SK-N-SH (cell line): ENCODE measurements at regions not wholly inside any gene's neighbourhood (a gene's known extent, or its start where the extent isn't known, plus 50 kb on each side); places are given as distances from the start of the nearest gene placed in this dataset.

Source experiments
- CTCF ChIA-PET: fragments of 300-600, 350-600 bp; formaldehyde crosslinking; extraction: SDS; loops from one replicate; lab custom pipeline; 2021; lab: Yijun Ruan, JAX
- POLR2A ChIA-PET: fragments of 350-600 bp; sonication (Branson Sonifier 250); formaldehyde crosslinking; extraction: SDS; loops from one replicate; lab custom pipeline; 2020; ENCODE audit warnings: antibody characterized with exemption, inconsistent platforms; lab: Yijun Ruan, JAX
- DNase-seq: peaks from one replicate; pipeline ENCODE4 v3.0.0; 2012
- H2AFZ ChIP-seq: fragments of 200-600 bp; sonication (generic); 2 replicates; pipeline ENCODE4 v1.8.1; 2016; ENCODE audit warnings: antibody characterized with exemption, mild to moderate bottlenecking, low read depth
- H3F3A ChIP-seq: fragments of 200-600 bp; sonication (generic); replicated peaks from 2 replicates; pipeline ENCODE3; 2016; ENCODE audit warnings: antibody characterized with exemption, mild to moderate bottlenecking; ENCODE audit not compliant: insufficient read depth
- H3K27ac ChIP-seq, 2 experiments: fragments of 200-500 bp in 1 of 2; fragments of 200-600 bp in 1 of 2; sonication (Bioruptor generic) in 1 of 2; sonication (generic), shearing (Covaris generic) in 1 of 2; 2 replicates each; pipeline versions ENCODE4 v1.5.1 to v1.6.1; 2014 to 2016; ENCODE audit warnings: low read depth in 2 of 2, inconsistent platforms in 1 of 2, low read length in 1 of 2, mild to moderate bottlenecking in 1 of 2, mixed read lengths in 1 of 2
- H3K27me3 ChIP-seq: fragments of 200-600 bp; sonication (generic), shearing (Covaris generic); 2 replicates; pipeline ENCODE4 v1.6.1; 2016; ENCODE audit warnings: mixed run types; ENCODE audit not compliant: insufficient read depth
- H3K36me3 ChIP-seq, 2 experiments: fragments of 200-500 bp in 1 of 2; fragments of 200-600 bp in 1 of 2; sonication (Bioruptor generic) in 1 of 2; sonication (generic) in 1 of 2; replicated peaks in 1 of 2; 2 replicates each; pipeline versions ENCODE3 to v1.5.1; 2014 to 2016; ENCODE audit warnings: low read length in 1 of 2, mild to moderate bottlenecking in 1 of 2; ENCODE audit not compliant: insufficient read depth in 2 of 2, control insufficient read depth in 1 of 2
- H3K4me1 ChIP-seq, 2 experiments: fragments of 200-500 bp in 1 of 2; fragments of 200-600 bp in 1 of 2; sonication (Bioruptor generic) in 1 of 2; sonication (generic), shearing (Covaris generic) in 1 of 2; 2 replicates each; pipeline versions ENCODE4 v1.5.1 to v1.6.1; 2014 to 2016; ENCODE audit warnings: low read depth in 1 of 2, low read length in 1 of 2, mixed run types in 1 of 2; ENCODE audit not compliant: insufficient read depth in 2 of 2, control insufficient read depth in 1 of 2
- H3K4me2 ChIP-seq: fragments of 200-600 bp; sonication (generic), shearing (Covaris generic); 2 replicates; pipeline ENCODE4 v1.6.1; 2017; ENCODE audit warnings: mixed run types
- H3K4me3 ChIP-seq, 2 experiments: fragments of 200-500 bp in 1 of 2; fragments of 200-600 bp in 1 of 2; sonication (Bioruptor generic) in 1 of 2; sonication (generic), shearing (Covaris generic) in 1 of 2; 2 replicates each; pipeline versions ENCODE4 v1.5.1 to v1.8.1; 2014 to 2016; ENCODE audit warnings: low read depth in 2 of 2, inconsistent platforms in 1 of 2, low read length in 1 of 2, mild to moderate bottlenecking in 1 of 2, mixed read lengths in 1 of 2, moderate library complexity in 1 of 2
- H3K79me2 ChIP-seq: fragments of 200-600 bp; sonication (generic); 2 replicates; pipeline ENCODE4 v1.8.1; 2017; ENCODE audit warnings: mild to moderate bottlenecking; ENCODE audit not compliant: insufficient read depth
- H3K9ac ChIP-seq: fragments of 200-600 bp; sonication (generic); 2 replicates; pipeline ENCODE4 v1.6.1; 2017; ENCODE audit warnings: mixed run types
- H3K9me2 ChIP-seq: fragments of 200-600 bp; sonication (generic); 2 replicates; pipeline ENCODE4 v1.6.1; 2017; ENCODE audit warnings: mixed run types
- H3K9me3 ChIP-seq: fragments of 200-600 bp; sonication (generic); 2 replicates; pipeline ENCODE4 v1.6.1; 2017; ENCODE audit warnings: mixed run types, mild to moderate bottlenecking, moderate library complexity
- H4K20me1 ChIP-seq: fragments of 200-600 bp; sonication (generic); 2 replicates; pipeline ENCODE4 v1.6.1; 2017; ENCODE audit warnings: mild to moderate bottlenecking, mixed run types; ENCODE audit not compliant: insufficient read depth
- FOSL2 ChIP-seq: IDR thresholded peaks from 2 replicates; pipeline ENCODE4 v1.4.0; 2012; ENCODE audit warnings: low read depth, mild to moderate bottlenecking, moderate library complexity, borderline replicate concordance
- FOXJ3 ChIP-seq: sonication (generic); formaldehyde crosslinking; IDR thresholded peaks from 2 replicates; pipeline ENCODE4 v1.5.1; 2020; ENCODE audit warnings: mild to moderate bottlenecking, missing genetic modification reagents
- GABPA ChIP-seq: IDR thresholded peaks from 2 replicates; pipeline ENCODE4 v1.4.0; 2012; ENCODE audit warnings: low read depth, mild to moderate bottlenecking
- GATA2 ChIP-seq: sonication (generic); formaldehyde crosslinking; IDR thresholded peaks from 2 replicates; pipeline ENCODE4 v1.5.0; 2020; ENCODE audit warnings: mild to moderate bottlenecking, missing genetic modification reagents
- JUND ChIP-seq: IDR thresholded peaks from 2 replicates; pipeline ENCODE4 v1.4.0; 2012
- MXI1 ChIP-seq: IDR thresholded peaks from 2 replicates; pipeline ENCODE4 v1.6.1; 2012; ENCODE audit warnings: mild to moderate bottlenecking, low read depth, low read length, improper control_type of control experiment
- NRF1 ChIP-seq: IDR thresholded peaks from 2 replicates; pipeline ENCODE4 v1.6.1; 2012; ENCODE audit warnings: low read depth, mild to moderate bottlenecking, low read length
- POLR2AphosphoS5 ChIP-seq: IDR thresholded peaks from 2 replicates; pipeline ENCODE4 v1.6.1; 2012; ENCODE audit warnings: low read depth, low read length
- RCOR1 ChIP-seq: fragments of 150-350 bp; IDR thresholded peaks from 2 replicates; pipeline ENCODE4 v1.6.1; 2017; ENCODE audit warnings: antibody characterized with exemption, low read length
- SMC3 ChIP-seq: IDR thresholded peaks from 2 replicates; pipeline ENCODE4 v1.6.1; 2012; ENCODE audit warnings: low read depth, low read length, improper control_type of control experiment
- TCF12 ChIP-seq: IDR thresholded peaks from 2 replicates; pipeline ENCODE4 v1.4.0; 2012
- TEAD4 ChIP-seq: IDR thresholded peaks from 2 replicates; pipeline ENCODE4 v1.4.0; 2012; ENCODE audit warnings: mild to moderate bottlenecking, borderline replicate concordance; ENCODE audit not compliant: insufficient read depth
- YY1 ChIP-seq: IDR thresholded peaks from 2 replicates; pipeline ENCODE4 v1.4.0; 2012; ENCODE audit warnings: low read depth, mild to moderate bottlenecking
- WGBS: methylation state at CpG from one replicate; pipeline ENCODE4 v1.1.6; 2017; ENCODE audit warnings: low lambda C conversion rate; 5-methylcytosine and 5-hydroxymethylcytosine counted together
- TF ChIP-seq, protein P1 (sequence below): fragments of 200-600 bp; sonication (generic); IDR thresholded peaks from 2 replicates; pipeline ENCODE4 v1.6.1; 2017; ENCODE audit warnings: antibody characterized with exemption, mild to moderate bottlenecking, moderate library complexity
- TF ChIP-seq, protein P2 (sequence below): IDR thresholded peaks from 2 replicates; pipeline ENCODE4 v1.4.0; 2012; ENCODE audit warnings: low read depth, borderline replicate concordance
- TF ChIP-seq, protein P3 (sequence below): IDR thresholded peaks from 2 replicates; pipeline ENCODE4 v1.4.0; 2012; ENCODE audit warnings: low read depth, borderline replicate concordance

DNA sequence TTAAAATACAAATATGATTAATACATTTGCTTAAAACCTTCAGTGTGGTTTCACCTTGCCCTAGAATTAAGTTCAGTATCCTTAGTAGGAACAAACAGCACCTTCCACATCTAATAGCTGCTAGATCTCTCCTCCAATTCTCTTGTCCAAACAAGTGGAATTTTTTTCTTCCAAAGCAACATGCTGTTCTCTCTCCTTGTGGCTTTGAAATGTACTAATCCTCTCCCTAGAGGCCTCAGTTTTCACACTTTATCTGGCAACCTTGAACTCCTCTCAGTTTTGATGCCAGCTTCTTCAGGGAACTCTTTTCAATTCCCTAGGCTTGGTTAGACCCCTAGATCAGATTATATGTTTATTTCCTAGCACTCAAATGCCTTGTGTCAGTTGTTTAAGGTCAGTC, 87.0 kb downstream of the GLUL start:
- Histone ChIP-seq H3K9me3 (no peaks in the 10 kb centered on the region), H3K4me1 (peaks cover 0 to 4% of the 10 kb centered on the region in 2 experiments; a peak in 1 of 4 replicates)
- TF ChIP-seq POLR2AphosphoS5 (no peak), GATA2 (CRISPR knock-in tag) (no peak), NRF1 (no peak), GABPA (no peak), MXI1 (no peak)
- TF ChIP-seq, protein P1, sequence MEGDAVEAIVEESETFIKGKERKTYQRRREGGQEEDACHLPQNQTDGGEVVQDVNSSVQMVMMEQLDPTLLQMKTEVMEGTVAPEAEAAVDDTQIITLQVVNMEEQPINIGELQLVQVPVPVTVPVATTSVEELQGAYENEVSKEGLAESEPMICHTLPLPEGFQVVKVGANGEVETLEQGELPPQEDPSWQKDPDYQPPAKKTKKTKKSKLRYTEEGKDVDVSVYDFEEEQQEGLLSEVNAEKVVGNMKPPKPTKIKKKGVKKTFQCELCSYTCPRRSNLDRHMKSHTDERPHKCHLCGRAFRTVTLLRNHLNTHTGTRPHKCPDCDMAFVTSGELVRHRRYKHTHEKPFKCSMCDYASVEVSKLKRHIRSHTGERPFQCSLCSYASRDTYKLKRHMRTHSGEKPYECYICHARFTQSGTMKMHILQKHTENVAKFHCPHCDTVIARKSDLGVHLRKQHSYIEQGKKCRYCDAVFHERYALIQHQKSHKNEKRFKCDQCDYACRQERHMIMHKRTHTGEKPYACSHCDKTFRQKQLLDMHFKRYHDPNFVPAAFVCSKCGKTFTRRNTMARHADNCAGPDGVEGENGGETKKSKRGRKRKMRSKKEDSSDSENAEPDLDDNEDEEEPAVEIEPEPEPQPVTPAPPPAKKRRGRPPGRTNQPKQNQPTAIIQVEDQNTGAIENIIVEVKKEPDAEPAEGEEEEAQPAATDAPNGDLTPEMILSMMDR: no peak
- TF ChIP-seq, all 33 proteins: peak for 0
- no peaks in the 10 kb centered on the region for H3K9me2 ChIP-seq
- no peak overlapping the region for H3K4me3 ChIP-seq
- CTCF ChIA-PET: interaction anchor here (1.4 kb wide), 1 partner anchor 92 kb away, joined by 3 read pairs; no protein-coding TSS in a partner anchor
- DNase-seq: no peak
- no peaks in the 10 kb centered on the region for H3K27me3 ChIP-seq
- no peaks in the 10 kb centered on the region for H3F3A ChIP-seq
- no peaks in the 10 kb centered on the region for H4K20me1 ChIP-seq
- no peak overlapping the region for H3K27ac ChIP-seq
- no peaks in the 10 kb centered on the region for H3K79me2 ChIP-seq
- H2AFZ ChIP-seq: no peak overlapping the region
- no peaks in the 10 kb centered on the region for H3K36me3 ChIP-seq
- H3K9ac ChIP-seq: no peak overlapping the region
- H3K4me2 ChIP-seq: no peak overlapping the region
- POLR2A ChIA-PET: no interaction called here

DNA sequence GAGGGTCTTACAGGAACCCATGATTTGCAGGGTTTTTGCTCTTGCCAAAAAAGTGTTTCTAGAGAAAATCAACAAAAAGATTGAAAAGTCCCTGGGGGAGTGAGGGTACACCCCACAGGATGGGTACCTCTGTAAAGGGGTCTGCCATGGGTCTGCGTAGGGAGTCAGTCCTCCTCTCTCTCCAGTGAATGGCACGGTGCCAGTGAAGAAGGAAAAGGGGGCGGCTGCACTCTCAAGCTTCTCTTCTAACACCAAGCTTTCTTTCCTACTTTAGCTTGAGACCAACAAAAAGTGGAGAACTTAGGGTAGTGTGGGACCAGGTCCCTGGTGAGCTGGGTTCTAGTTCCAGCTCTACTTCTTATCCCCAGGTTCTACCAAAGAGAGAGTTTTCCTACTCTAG, 87.4 kb downstream of the GLUL start:
- ChIA-PET CTCF (no interaction called here), POLR2A (no interaction called here)
- H3F3A ChIP-seq: no peaks in the 10 kb centered on the region
- no peak overlapping the region for H3K27ac ChIP-seq
- H3K4me3 ChIP-seq: no peak overlapping the region
- TF ChIP-seq FOXJ3 (no peak), JUND (no peak), SMC3 (no peak), TEAD4 (no peak), MXI1 (no peak), YY1 (no peak), TCF12 (no peak), POLR2AphosphoS5 (no peak), FOSL2 (no peak), RCOR1 (no peak)
- TF ChIP-seq, protein P2, sequence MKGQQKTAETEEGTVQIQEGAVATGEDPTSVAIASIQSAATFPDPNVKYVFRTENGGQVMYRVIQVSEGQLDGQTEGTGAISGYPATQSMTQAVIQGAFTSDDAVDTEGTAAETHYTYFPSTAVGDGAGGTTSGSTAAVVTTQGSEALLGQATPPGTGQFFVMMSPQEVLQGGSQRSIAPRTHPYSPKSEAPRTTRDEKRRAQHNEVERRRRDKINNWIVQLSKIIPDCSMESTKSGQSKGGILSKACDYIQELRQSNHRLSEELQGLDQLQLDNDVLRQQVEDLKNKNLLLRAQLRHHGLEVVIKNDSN: no peak
- TF ChIP-seq, protein P3, sequence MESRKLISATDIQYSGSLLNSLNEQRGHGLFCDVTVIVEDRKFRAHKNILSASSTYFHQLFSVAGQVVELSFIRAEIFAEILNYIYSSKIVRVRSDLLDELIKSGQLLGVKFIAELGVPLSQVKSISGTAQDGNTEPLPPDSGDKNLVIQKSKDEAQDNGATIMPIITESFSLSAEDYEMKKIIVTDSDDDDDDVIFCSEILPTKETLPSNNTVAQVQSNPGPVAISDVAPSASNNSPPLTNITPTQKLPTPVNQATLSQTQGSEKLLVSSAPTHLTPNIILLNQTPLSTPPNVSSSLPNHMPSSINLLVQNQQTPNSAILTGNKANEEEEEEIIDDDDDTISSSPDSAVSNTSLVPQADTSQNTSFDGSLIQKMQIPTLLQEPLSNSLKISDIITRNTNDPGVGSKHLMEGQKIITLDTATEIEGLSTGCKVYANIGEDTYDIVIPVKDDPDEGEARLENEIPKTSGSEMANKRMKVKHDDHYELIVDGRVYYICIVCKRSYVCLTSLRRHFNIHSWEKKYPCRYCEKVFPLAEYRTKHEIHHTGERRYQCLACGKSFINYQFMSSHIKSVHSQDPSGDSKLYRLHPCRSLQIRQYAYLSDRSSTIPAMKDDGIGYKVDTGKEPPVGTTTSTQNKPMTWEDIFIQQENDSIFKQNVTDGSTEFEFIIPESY: no peak
- TF ChIP-seq, protein P1: no peak
- no peak overlapping the region for H3K4me2 ChIP-seq
- no peaks in the 10 kb centered on the region for H3K9me2 ChIP-seq
- no peak overlapping the region for H3K9ac ChIP-seq
- DNase-seq: no peak
- H2AFZ ChIP-seq: no peak overlapping the region
- no peaks in the 10 kb centered on the region for H3K27me3 ChIP-seq
- H3K9me3 ChIP-seq: no peaks in the 10 kb centered on the region
- no peaks in the 10 kb centered on the region for H3K79me2 ChIP-seq
- WGBS: 28% methylated on average over 3 of the region's 3 CpGs
- peaks cover 0 to 4% of the 10 kb centered on the region in 2 experiments; a peak in 1 of 4 replicates for H3K4me1 ChIP-seq
- H3K36me3 ChIP-seq: no peaks in the 10 kb centered on the region
- no peaks in the 10 kb centered on the region for H4K20me1 ChIP-seq
